Naive thymus-derived CD4-positive, alpha-beta T cell (primary cell): ENCODE measurements at regions not wholly inside any gene's neighbourhood (a gene's known extent, or its start where the extent isn't known, plus 50 kb on each side); places are given as distances from the start of the nearest gene placed in this dataset.
"Not testable (repeated sequence)": the region's sequence is repeated elsewhere in the genome, so short reads cannot be mapped to it uniquely, and the experiment has no call there.

Experiments
- ATAC-seq: fragments of 150-1000 bp; cut with Tn5 transposase; 2 replicates; pipeline ENCODE4 v1.10.0; 2021; ENCODE audit warnings: mild to moderate bottlenecking, moderate library complexity
- CTCF ChIA-PET: fragments of 350-600 bp; sonication (Branson Sonifier 250); formaldehyde crosslinking; loops from one replicate; lab custom pipeline; 2021; ENCODE audit warnings: antibody characterized with exemption; lab: Charles Lee
- POLR2A ChIA-PET: fragments of 350-600 bp; sonication (Branson Sonifier 250); formaldehyde crosslinking; loops from one replicate; lab custom pipeline; 2021; ENCODE audit warnings: antibody characterized with exemption, inconsistent platforms; lab: Charles Lee
- DNase-seq, 9 donors: peaks; one replicate each; pipeline versions ENCODE4 v3.0.0 to v3.0.0-alpha.2; 2020 to 2022; ENCODE audit warnings: mixed read lengths in 1 of 9
- H3K27ac ChIP-seq: one replicate; pipeline ENCODE4 v1.7.0; 2013; ENCODE audit warnings: mild to moderate bottlenecking, low read depth, low read length, moderate library complexity
- H3K27me3 ChIP-seq, 2 donors: one replicate each; pipeline ENCODE4 v1.7.0; 2013; ENCODE audit warnings: low read length in 2 of 2, mild to moderate bottlenecking in 2 of 2, moderate library complexity in 2 of 2; ENCODE audit not compliant: control insufficient read depth in 2 of 2, insufficient read depth in 2 of 2
- H3K36me3 ChIP-seq, 3 experiments: 1 replicate in 2 of 3; 2 replicates in 1 of 3; pipeline ENCODE4 v1.7.0; 2013; ENCODE audit warnings: low read length in 3 of 3, mild to moderate bottlenecking in 3 of 3, moderate library complexity in 1 of 3; ENCODE audit not compliant: insufficient read depth in 3 of 3, control insufficient read depth in 2 of 3
- H3K4me1 ChIP-seq, 2 donors: one replicate each; pipeline ENCODE4 v1.7.0; 2013; ENCODE audit warnings: low read length in 2 of 2, mild to moderate bottlenecking in 2 of 2, moderate library complexity in 1 of 2; ENCODE audit not compliant: control insufficient read depth in 2 of 2, insufficient read depth in 2 of 2
- H3K4me3 ChIP-seq: 2 replicates; pipeline ENCODE4 v1.7.0; 2013; ENCODE audit warnings: mild to moderate bottlenecking, low read length
- H3K9me3 ChIP-seq, 3 experiments: 1 replicate in 2 of 3; 2 replicates in 1 of 3; pipeline ENCODE4 v1.7.0; 2013; ENCODE audit warnings: low read length in 3 of 3; ENCODE audit not compliant: control insufficient read depth in 2 of 3
- H3K27ac Mint-ChIP-seq, 9 donors: one replicate each; pipeline ENCODE4 v1.8.0; 2020 to 2022; ENCODE audit warnings: mixed read lengths in 9 of 9, mild to moderate bottlenecking in 8 of 9, moderate library complexity in 5 of 9, inconsistent platforms in 2 of 9
- H3K27me3 Mint-ChIP-seq, 5 donors: one replicate each; pipeline ENCODE4 v1.8.0; 2021 to 2022; ENCODE audit warnings: mixed read lengths in 5 of 5, mild to moderate bottlenecking in 1 of 5
- H3K36me3 Mint-ChIP-seq, 5 donors: one replicate each; pipeline ENCODE4 v1.8.0; 2020 to 2022; ENCODE audit warnings: mixed read lengths in 5 of 5, mild to moderate bottlenecking in 3 of 5, inconsistent platforms in 1 of 5
- H3K4me1 Mint-ChIP-seq, 7 donors: one replicate each; pipeline ENCODE4 v1.8.0; 2020 to 2022; ENCODE audit warnings: mixed read lengths in 7 of 7, mild to moderate bottlenecking in 3 of 7, inconsistent platforms in 1 of 7
- H3K4me3 Mint-ChIP-seq, 10 donors: one replicate each; pipeline ENCODE4 v1.8.0; 2020 to 2022; ENCODE audit warnings: mild to moderate bottlenecking in 10 of 10, mixed read lengths in 10 of 10, moderate library complexity in 6 of 10, inconsistent platforms in 2 of 10
- H3K9me3 Mint-ChIP-seq, 11 donors: one replicate each; pipeline ENCODE4 v1.8.0; 2020 to 2022; ENCODE audit warnings: mixed read lengths in 11 of 11, mild to moderate bottlenecking in 4 of 11, inconsistent platforms in 1 of 11, moderate library complexity in 1 of 11
- intact Hi-C, 2 donors: fragments of 100-400 bp; cut with micrococcal nuclease; formaldehyde crosslinking; loops; one replicate each; pipeline ENCODE4 v1.15.1; 2023

DNA sequence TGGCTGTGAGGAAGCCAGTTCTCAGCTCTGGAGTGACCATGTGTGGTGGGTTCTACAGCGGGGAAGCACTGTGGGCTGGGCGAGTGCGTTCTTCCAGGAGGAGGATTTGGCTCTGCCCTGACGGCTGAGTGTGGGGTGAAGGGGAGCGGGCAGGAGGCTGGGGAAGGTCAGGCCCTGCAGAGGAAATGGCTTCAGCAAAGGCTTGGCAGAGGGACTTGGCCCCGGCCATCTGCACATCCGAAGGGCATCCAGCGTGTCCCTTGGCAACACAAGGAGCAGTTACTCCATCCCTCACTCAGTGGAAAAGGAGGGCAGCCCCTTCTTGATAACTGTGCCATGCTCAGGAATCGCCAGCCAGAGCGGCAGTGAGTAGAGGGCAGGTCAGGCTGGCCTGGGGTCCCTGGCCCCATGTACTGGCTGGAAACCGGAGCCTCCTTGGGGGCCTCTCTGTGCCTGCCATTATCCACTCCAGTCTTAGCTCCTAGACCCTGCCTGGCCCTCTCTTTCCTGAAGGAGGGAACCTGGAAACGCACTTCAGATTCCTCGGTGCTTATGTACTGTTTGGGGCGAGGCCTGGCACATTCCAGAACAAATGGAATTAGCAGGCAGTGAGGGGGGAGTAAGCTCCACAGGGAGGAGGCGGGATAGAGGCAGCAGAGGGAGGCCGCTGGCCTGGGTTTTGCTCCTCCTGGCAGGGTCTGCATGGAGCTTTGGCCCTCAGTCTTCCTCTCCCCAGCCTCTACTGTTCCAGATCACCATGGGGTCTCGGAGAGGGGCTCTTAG lies 133.6 kb upstream of the NCOR2 start:
- Mint-ChIP-seq H3K4me1 (peaks cover 0 to 4% (median 0%) of the 10 kb centered on the region in 7 donors), H3K27ac (no peak overlapping the region), H3K9me3 (no peaks in the 10 kb centered on the region), H3K36me3 (no peaks in the 10 kb centered on the region), H3K4me3 (no peak overlapping the region), H3K27me3 (peaks cover 0 to 20% (median 0%) of the 10 kb centered on the region in 5 donors)
- no peaks in the 10 kb centered on the region for H3K4me1 ChIP-seq
- no peaks in the 10 kb centered on the region for H3K36me3 ChIP-seq
- CTCF ChIA-PET = no interaction called here
- intact Hi-C loops = no loop called here
- POLR2A ChIA-PET = no interaction called here
- ATAC-seq (no peak), DNase-seq (no peak)
- no peak overlapping the region for H3K27ac ChIP-seq
- H3K9me3 ChIP-seq = no peaks in the 10 kb centered on the region
- no peak overlapping the region for H3K4me3 ChIP-seq
- no peaks in the 10 kb centered on the region for H3K27me3 ChIP-seq

GRCh38 chr12:124699909-124700308 lies 132.5 kb upstream of the NCOR2 start:
- no peaks in the 10 kb centered on the region for H3K27me3 ChIP-seq
- intact Hi-C loops = no loop called here
- no peak overlapping the region for H3K27ac ChIP-seq
- no peak overlapping the region for H3K4me3 Mint-ChIP-seq
- H3K36me3 ChIP-seq = no peaks in the 10 kb centered on the region
- DNase-seq (no peak), ATAC-seq (no peak)
- H3K27me3 Mint-ChIP-seq = peaks cover 0 to 22% (median 0%) of the 10 kb centered on the region in 5 donors
- no peaks in the 10 kb centered on the region for H3K9me3 ChIP-seq
- H3K27ac Mint-ChIP-seq = peak overlapping the region in 1 of 9 donors; percentile 46
- CTCF ChIA-PET = no interaction called here
- POLR2A ChIA-PET = interaction anchor here (1.2 kb wide), 1 partner anchor 9 kb away, joined by 3 read pairs; no protein-coding TSS in a partner anchor
- no peak overlapping the region for H3K4me3 ChIP-seq
- H3K4me1 Mint-ChIP-seq = peaks cover 0 to 7% (median 0%) of the 10 kb centered on the region in 7 donors
- H3K36me3 Mint-ChIP-seq = no peaks in the 10 kb centered on the region
- H3K4me1 ChIP-seq = peaks cover 0 to 3% of the 10 kb centered on the region in 2 donors
- no peaks in the 10 kb centered on the region for H3K9me3 Mint-ChIP-seq

DNA sequence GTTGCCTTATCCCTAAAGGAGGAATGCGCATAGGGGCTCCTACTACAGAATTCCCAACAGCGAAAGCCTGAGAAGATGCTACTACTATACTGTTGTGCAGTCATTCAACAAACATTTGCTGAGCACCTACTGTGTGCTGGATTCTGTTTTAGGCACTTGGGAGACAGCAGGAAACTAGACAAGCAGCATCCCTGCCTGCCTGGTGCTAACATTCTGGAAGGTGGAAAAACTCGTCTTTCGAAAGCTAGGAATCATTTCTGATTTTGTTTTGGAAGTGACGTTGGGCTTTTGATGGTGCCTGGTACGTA lies 131.5 kb upstream of the NCOR2 start:
- ChIA-PET POLR2A (interaction anchor here (0.6 kb wide), 1 partner anchor 45 kb away, joined by 3 read pairs; no protein-coding TSS in a partner anchor), CTCF (no interaction called here)
- DNase-seq (no peak), ATAC-seq (no peak)
- peaks cover 5 to 14% (median 8%) of the 10 kb centered on the region in 7 donors for H3K4me1 Mint-ChIP-seq
- no peaks in the 10 kb centered on the region for H3K27me3 ChIP-seq
- peaks cover 0 to 10% of the 10 kb centered on the region in 2 donors for H3K4me1 ChIP-seq
- no peak overlapping the region for H3K27ac Mint-ChIP-seq
- H3K9me3 Mint-ChIP-seq = peaks cover 0 to 5% (median 0%) of the 10 kb centered on the region in 11 donors
- no peaks in the 10 kb centered on the region for H3K36me3 Mint-ChIP-seq
- no peak overlapping the region for H3K4me3 Mint-ChIP-seq
- no peak overlapping the region for H3K27ac ChIP-seq
- no peaks in the 10 kb centered on the region for H3K9me3 ChIP-seq
- intact Hi-C loops = no loop called here
- peaks cover 0 to 22% (median 0%) of the 10 kb centered on the region in 5 donors for H3K27me3 Mint-ChIP-seq
- no peaks in the 10 kb centered on the region for H3K36me3 ChIP-seq
- H3K4me3 ChIP-seq = no peak overlapping the region

- H3K36me3 Mint-ChIP-seq = peaks cover 0 to 2% (median 0%) of the 10 kb centered on the region in 5 donors
Observed at GRCh38 chr12:124698211-124698997, 131.0 kb upstream of the NCOR2 start.

GRCh38 chr12:124697722-124698121 lies 130.3 kb upstream of the NCOR2 start:
- POLR2A ChIA-PET = interaction anchor here (0.6 kb wide), 1 partner anchor 127 kb away, joined by 3 read pairs; no protein-coding TSS in a partner anchor
- CTCF ChIA-PET, H3K36me3 Mint-ChIP-seq, H3K27ac Mint-ChIP-seq, H3K4me3 Mint-ChIP-seq, ATAC-seq, H3K4me3 ChIP-seq, intact Hi-C loops, H3K27me3 ChIP-seq, H3K27ac ChIP-seq, DNase-seq, H3K36me3 ChIP-seq, H3K9me3 ChIP-seq: not testable (repeated sequence)
- peaks cover 0 to 14% (median 8%) of the 10 kb centered on the region in 11 donors for H3K9me3 Mint-ChIP-seq
- H3K27me3 Mint-ChIP-seq = peaks cover 0 to 20% (median 0%) of the 10 kb centered on the region in 5 donors
- peaks cover 0 to 10% of the 10 kb centered on the region in 2 donors for H3K4me1 ChIP-seq
- peaks cover 5 to 14% (median 8%) of the 10 kb centered on the region in 7 donors for H3K4me1 Mint-ChIP-seq

More at GRCh38 chr12:124698211-124698997, 131.0 kb upstream of the NCOR2 start:
- no peaks in the 10 kb centered on the region for H3K27me3 ChIP-seq
- no peak overlapping the region for H3K4me3 Mint-ChIP-seq
- H3K4me1 Mint-ChIP-seq = peaks cover 5 to 14% (median 8%) of the 10 kb centered on the region in 7 donors
- no peak for DNase-seq
- POLR2A ChIA-PET = interaction anchor here (0.6 kb wide), 1 partner anchor 45 kb away, joined by 3 read pairs; no protein-coding TSS in a partner anchor
- H3K9me3 Mint-ChIP-seq = peaks cover 0 to 7% (median 2%) of the 10 kb centered on the region in 11 donors
- peaks cover 0 to 20% (median 0%) of the 10 kb centered on the region in 5 donors for H3K27me3 Mint-ChIP-seq
- ATAC-seq = no peak
- peak overlapping the region in 1 of 9 donors; percentile 62 for H3K27ac Mint-ChIP-seq
- H3K27ac ChIP-seq = no peak overlapping the region
- H3K4me1 ChIP-seq = peaks cover 0 to 10% of the 10 kb centered on the region in 2 donors
- no peak overlapping the region for H3K4me3 ChIP-seq
- H3K36me3 ChIP-seq = no peaks in the 10 kb centered on the region
- H3K9me3 ChIP-seq = no peaks in the 10 kb centered on the region
- CTCF ChIA-PET = no interaction called here
- intact Hi-C loops = no loop called here

- H3K36me3 Mint-ChIP-seq = peaks cover 0 to 6% (median 0%) of the 10 kb centered on the region in 5 donors
- no peak overlapping the region for H3K4me3 ChIP-seq
- CTCF ChIA-PET = no interaction called here
Observed at GRCh38 chr12:124696693-124697476, 129.5 kb upstream of the NCOR2 start.

More at GRCh38 chr12:124696693-124697476, 129.5 kb upstream of the NCOR2 start:
- no peak overlapping the region for H3K4me3 Mint-ChIP-seq
- peaks cover 5 to 14% (median 8%) of the 10 kb centered on the region in 7 donors for H3K4me1 Mint-ChIP-seq
- peaks cover 0 to 22% (median 12%) of the 10 kb centered on the region in 11 donors for H3K9me3 Mint-ChIP-seq
- H3K27me3 Mint-ChIP-seq = peaks cover 0 to 20% (median 0%) of the 10 kb centered on the region in 5 donors
- intact Hi-C loops = no loop called here
- Histone ChIP-seq H3K27ac (no peak overlapping the region), H3K9me3 (peaks cover 0 to 12% (median 0%) of the 10 kb centered on the region in 3 experiments), H3K4me1 (peaks cover 0 to 10% of the 10 kb centered on the region in 2 donors), H3K27me3 (no peaks in the 10 kb centered on the region), H3K36me3 (no peaks in the 10 kb centered on the region)
- no peak for ATAC-seq
- DNase-seq = no peak
- no peak overlapping the region for H3K27ac Mint-ChIP-seq
- POLR2A ChIA-PET = interaction anchor here (0.6 to 1.5 kb wide), 2 partner anchors 11 to 127 kb away, joined by 3 read pairs; no protein-coding TSS in a partner anchor
